ENCODE measurements at regions not wholly inside any gene's neighbourhood (a gene's known extent, or its start where the extent isn't known, plus 50 kb on each side); places are given as distances from the start of the nearest gene placed in this dataset.

- TF ChIP-seq CTCF (IDR thresholded peaks at IDR 0.05), result no peak
- no peak overlapping the region for H3K4me3 Mint-ChIP-seq (ENCODE audit: unreplicated experiment)
- H3K36me3 Mint-ChIP-seq (ENCODE audit: unreplicated experiment), result no peaks in the 10 kb centered on the region
- no peaks in the 10 kb centered on the region for H3K27me3 Mint-ChIP-seq (ENCODE audit: unreplicated experiment)
- H3K4me1 Mint-ChIP-seq (ENCODE audit: unreplicated experiment), result peaks cover 12% of the 10 kb centered on the region
- DNase-seq (ENCODE audit: extremely low spot score, unreplicated experiment), result no peak
- no peaks in the 10 kb centered on the region for H3K9me3 Mint-ChIP-seq (ENCODE audit: unreplicated experiment)
- H3K27ac Mint-ChIP-seq (ENCODE audit: unreplicated experiment), result no peak overlapping the region
Measured at GRCh38 chr12:127934409-127934808, 332.6 kb upstream of the TMEM132C start.

- Mint-ChIP-seq H3K9me3 (ENCODE audit: unreplicated experiment) (no peaks in the 10 kb centered on the region), H3K4me3 (ENCODE audit: unreplicated experiment) (no peak overlapping the region), H3K27me3 (ENCODE audit: unreplicated experiment) (no peaks in the 10 kb centered on the region), H3K27ac (ENCODE audit: unreplicated experiment) (no peak overlapping the region), H3K4me1 (ENCODE audit: unreplicated experiment) (peaks cover 4% of the 10 kb centered on the region), H3K36me3 (ENCODE audit: unreplicated experiment) (no peaks in the 10 kb centered on the region)
- no peak for TF ChIP-seq CTCF (IDR thresholded peaks at IDR 0.05)
- no peak for DNase-seq (ENCODE audit: extremely low spot score, unreplicated experiment)
Measured at GRCh38 chr12:127936463-127936862, 330.5 kb upstream of the TMEM132C start.

GRCh38 chr12:127941332-127941731 lies 325.6 kb upstream of the TMEM132C start:
- Mint-ChIP-seq H3K27me3 (ENCODE audit: unreplicated experiment) (no peaks in the 10 kb centered on the region), H3K36me3 (ENCODE audit: unreplicated experiment) (no peaks in the 10 kb centered on the region), H3K4me3 (ENCODE audit: unreplicated experiment) (no peak overlapping the region), H3K9me3 (ENCODE audit: unreplicated experiment) (no peaks in the 10 kb centered on the region), H3K27ac (ENCODE audit: unreplicated experiment) (no peak overlapping the region), H3K4me1 (ENCODE audit: unreplicated experiment) (peaks cover 26% of the 10 kb centered on the region)
- DNase-seq (ENCODE audit: extremely low spot score, unreplicated experiment), result no peak
- no peak for TF ChIP-seq CTCF (IDR thresholded peaks at IDR 0.05)

- Mint-ChIP-seq H3K36me3 (ENCODE audit: unreplicated experiment) (no peaks in the 10 kb centered on the region), H3K27ac (ENCODE audit: unreplicated experiment) (no peak overlapping the region), H3K4me3 (ENCODE audit: unreplicated experiment) (no peak overlapping the region), H3K9me3 (ENCODE audit: unreplicated experiment) (no peaks in the 10 kb centered on the region), H3K4me1 (ENCODE audit: unreplicated experiment) (peaks cover 26% of the 10 kb centered on the region), H3K27me3 (ENCODE audit: unreplicated experiment) (no peaks in the 10 kb centered on the region)
- no peak for DNase-seq (ENCODE audit: extremely low spot score, unreplicated experiment)
- TF ChIP-seq CTCF (IDR thresholded peaks at IDR 0.05), result no peak
Measured at GRCh38 chr12:127942981-127943380, 324.0 kb upstream of the TMEM132C start.

GRCh38 chr12:127943481-127944210 lies 323.3 kb upstream of the TMEM132C start:
- no peak for TF ChIP-seq CTCF (IDR thresholded peaks at IDR 0.05)
- DNase-seq (ENCODE audit: extremely low spot score, unreplicated experiment), result no peak
- H3K9me3 Mint-ChIP-seq (ENCODE audit: unreplicated experiment), result no peaks in the 10 kb centered on the region
- no peaks in the 10 kb centered on the region for H3K27me3 Mint-ChIP-seq (ENCODE audit: unreplicated experiment)
- no peak overlapping the region for H3K4me3 Mint-ChIP-seq (ENCODE audit: unreplicated experiment)
- no peaks in the 10 kb centered on the region for H3K36me3 Mint-ChIP-seq (ENCODE audit: unreplicated experiment)
- H3K4me1 Mint-ChIP-seq (ENCODE audit: unreplicated experiment), result peaks cover 26% of the 10 kb centered on the region
- no peak overlapping the region for H3K27ac Mint-ChIP-seq (ENCODE audit: unreplicated experiment)

Data from osteocyte (in vitro differentiated cells).